Left lobe of liver (tissue), 2 donors: ENCODE measurements at regions not wholly inside any gene's neighbourhood (a gene's known extent, or its start where the extent isn't known, plus 50 kb on each side); places are given as distances from the start of the nearest gene placed in this dataset.
"Not testable (repeated sequence)": the region's sequence is repeated elsewhere in the genome, so short reads cannot be mapped to it uniquely, and the experiment has no call there.

ENCODE experiments used
- ATAC-seq: fragments of 200-7000 bp; cut with Tn5 transposase; one replicate; pipeline ENCODE4 v1.9.1; 2020; ENCODE audit warnings: mild to moderate bottlenecking, moderate library complexity
- DNase-seq: peaks from one replicate; pipeline ENCODE4 v3.0.0-alpha.2; 2020; ENCODE audit warnings: low spot score
- donor health status: DM: no; HTN: no; CAD: no; lungs with moderate emphysema.
- donor health status: DM: no; HTN: yes; CAD: no.

DNA sequence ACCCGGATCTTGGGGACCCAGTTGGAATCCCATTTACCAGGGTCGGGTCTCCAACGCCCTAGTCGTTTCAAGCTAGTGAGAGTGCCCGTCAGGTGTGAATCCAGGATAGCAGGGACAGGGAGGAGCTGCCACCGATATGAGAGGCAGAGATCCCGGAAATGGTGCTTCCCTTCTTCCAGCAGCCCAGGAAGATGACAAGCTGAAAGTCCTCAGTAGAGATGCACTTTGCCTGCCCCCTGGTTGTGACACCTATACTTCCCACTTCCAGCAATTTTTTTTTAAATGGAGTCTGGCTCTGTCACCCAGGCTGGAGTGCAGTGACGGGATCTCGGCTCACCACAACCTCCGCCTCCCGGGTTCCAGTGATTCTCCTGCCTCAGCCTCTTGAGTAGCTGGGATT lies 503.0 kb downstream of the NTRK3 start:
- ATAC-seq (no peak), DNase-seq (no peak)

- DNase-seq (no peak), ATAC-seq (no peak)
Observed at GRCh38 chr15:87752250-87752951, 504.1 kb downstream of the NTRK3 start.

DNA sequence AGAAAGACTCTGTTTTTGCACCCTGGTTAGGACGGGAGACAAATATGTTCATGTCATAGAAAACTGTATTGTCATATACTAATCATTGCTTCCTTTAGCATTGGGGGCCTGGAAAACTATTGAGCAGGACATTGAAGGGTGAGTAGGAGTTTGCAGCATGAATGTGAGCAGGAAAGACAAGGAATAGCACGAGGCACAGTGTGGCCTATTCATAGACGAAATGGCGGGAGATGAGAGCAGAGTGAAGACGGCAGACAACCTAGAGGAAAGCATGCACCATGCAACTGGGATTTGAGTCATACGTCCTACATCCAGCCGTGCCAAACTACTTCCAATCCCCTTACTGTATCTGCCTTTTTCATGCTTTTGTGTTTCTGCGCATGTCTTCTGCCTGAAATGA lies 508.1 kb downstream of the NTRK3 start:
- no peak for DNase-seq
- no peak for ATAC-seq

GRCh38 chr15:87747087-87747486 lies 509.5 kb downstream of the NTRK3 start:
- ATAC-seq: no peak
- no peak for DNase-seq

DNA sequence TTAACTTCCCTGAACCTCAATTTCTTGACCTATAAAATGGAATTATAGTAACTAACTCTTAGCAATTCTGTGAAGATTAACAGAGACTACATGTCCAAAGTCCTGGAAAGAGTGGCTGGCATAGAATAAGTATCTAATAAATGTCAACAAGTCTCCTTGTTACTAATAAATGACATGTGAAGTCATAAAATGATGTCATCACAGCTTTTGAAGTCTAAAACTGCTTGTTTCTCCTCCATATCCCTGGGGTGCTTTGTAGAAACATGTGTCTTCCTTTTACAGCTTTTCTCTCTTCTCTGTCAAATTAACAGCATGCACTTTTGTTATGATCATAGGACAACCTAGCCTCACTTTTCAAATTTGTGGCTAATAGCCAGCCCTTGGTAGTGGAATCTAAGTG lies 510.2 kb downstream of the NTRK3 start:
- DNase-seq (no peak), ATAC-seq (no peak)

- no peak for DNase-seq
Observed at GRCh38 chr15:87744815-87745214, 511.7 kb downstream of the NTRK3 start.

GRCh38 chr15:87743562-87743961 lies 513.0 kb downstream of the NTRK3 start:
- DNase-seq (no peak), ATAC-seq (no peak)

More at GRCh38 chr15:87744815-87745214, 511.7 kb downstream of the NTRK3 start:
- no peak for ATAC-seq

DNA sequence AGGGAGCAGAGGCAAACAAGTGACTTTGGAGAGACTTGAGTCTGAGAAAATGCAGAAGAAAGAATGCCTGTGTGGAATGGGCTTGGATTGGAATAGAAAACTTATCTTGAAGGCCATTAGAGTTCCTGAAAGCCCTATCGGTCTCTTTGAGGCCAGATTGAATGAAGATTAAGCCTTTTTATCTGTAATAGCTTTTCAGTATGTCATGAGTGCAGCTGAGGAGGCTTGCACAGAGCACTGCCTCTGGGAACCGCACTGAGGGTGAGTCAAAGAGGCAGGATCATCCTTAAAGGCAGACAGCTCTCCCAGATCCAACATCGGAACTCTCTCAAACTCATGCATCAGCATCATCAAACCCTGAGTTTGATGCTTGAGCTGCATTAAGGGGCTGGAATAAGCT lies 515.2 kb downstream of the NTRK3 start:
- ATAC-seq: no peak
- no peak for DNase-seq

- DNase-seq (no peak), ATAC-seq (no peak)
Observed at GRCh38 chr15:87740655-87741344, 515.7 kb downstream of the NTRK3 start.

DNA sequence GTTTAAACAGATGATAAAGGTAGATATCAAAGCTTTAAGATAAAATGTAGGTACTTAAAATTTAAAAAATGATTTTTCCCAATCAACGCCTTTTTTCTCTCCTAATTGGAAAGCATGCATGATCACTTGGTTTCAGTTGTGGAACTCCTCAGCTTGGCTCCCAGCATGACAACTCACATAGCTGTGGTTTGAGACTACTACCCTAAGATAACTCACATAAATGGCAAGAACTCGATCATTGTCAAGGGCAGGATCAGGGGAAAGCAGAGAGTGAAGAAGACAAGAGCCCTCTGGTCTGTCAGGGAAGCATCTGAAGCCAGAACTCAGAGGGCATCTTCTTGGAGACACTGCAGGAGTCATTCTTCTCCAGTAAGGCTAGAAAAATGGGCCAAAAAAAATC lies 516.7 kb downstream of the NTRK3 start:
- ATAC-seq (no peak), DNase-seq (no peak)

DNA sequence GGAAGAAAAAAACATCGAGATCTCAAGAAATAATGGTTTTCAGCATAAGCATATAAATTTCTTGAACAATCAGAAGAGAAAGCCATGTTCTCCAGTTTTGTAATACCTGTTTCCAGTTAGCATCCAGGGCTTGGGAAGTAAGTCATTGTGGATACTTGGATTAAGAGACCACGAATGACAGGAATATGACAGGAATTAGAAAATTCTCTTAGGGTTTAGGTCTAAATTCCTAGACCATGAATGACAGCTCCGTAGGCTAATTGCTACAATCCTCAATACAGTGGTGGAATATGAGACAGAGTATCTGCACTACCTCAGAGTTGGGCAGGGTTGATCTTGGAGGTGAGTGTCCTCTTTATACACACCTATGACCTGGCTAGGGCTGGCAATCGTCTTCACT lies 517.5 kb downstream of the NTRK3 start:
- ATAC-seq: no peak
- no peak for DNase-seq

- not testable (repeated sequence) for ATAC-seq, DNase-seq
Observed at GRCh38 chr15:87737460-87737859, 519.1 kb downstream of the NTRK3 start.

- no peak for DNase-seq
- ATAC-seq: no peak
Observed at GRCh38 chr15:87736891-87737389, 519.6 kb downstream of the NTRK3 start.

DNA sequence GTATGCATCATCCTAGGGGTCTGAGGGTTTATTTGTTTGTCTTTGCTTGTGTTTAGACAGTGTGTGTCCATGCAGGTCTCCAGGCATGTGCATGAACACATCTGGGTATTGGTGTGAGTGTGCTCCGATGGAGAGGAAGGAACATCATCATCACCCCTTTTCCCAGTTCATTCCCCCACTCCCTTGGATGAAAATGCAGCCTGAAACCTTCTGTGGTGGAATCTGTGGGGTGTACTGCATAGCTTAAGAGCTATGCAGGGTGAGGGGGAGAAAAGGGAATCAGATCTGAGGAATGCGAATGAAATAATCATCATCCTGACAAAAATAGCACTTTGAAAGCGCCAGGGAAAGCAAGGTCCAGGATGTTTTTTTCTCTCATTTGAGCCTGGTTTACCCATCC lies 520.1 kb downstream of the NTRK3 start:
- DNase-seq (no peak), ATAC-seq (no peak)

DNA sequence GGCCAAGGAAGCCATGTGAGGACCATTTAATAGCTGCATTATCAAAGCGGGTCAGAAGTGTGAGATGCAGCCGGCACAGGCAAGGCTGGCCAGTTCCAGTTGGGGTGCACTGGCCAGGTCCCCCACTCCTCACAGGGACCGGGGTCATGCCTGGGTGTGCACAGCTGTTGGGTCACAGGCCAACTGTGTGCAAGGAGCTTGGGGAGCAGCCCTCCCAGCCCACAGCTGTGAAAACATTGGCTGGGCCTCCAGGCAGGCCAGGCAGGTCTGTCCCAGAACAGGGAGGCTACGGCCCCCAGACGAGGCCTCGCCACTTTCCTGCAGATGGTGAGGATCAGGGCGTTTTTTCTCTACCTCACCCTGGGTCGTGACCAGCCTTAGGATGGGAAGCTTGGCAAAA lies 521.0 kb downstream of the NTRK3 start:
- no peak for DNase-seq
- ATAC-seq: no peak

DNA sequence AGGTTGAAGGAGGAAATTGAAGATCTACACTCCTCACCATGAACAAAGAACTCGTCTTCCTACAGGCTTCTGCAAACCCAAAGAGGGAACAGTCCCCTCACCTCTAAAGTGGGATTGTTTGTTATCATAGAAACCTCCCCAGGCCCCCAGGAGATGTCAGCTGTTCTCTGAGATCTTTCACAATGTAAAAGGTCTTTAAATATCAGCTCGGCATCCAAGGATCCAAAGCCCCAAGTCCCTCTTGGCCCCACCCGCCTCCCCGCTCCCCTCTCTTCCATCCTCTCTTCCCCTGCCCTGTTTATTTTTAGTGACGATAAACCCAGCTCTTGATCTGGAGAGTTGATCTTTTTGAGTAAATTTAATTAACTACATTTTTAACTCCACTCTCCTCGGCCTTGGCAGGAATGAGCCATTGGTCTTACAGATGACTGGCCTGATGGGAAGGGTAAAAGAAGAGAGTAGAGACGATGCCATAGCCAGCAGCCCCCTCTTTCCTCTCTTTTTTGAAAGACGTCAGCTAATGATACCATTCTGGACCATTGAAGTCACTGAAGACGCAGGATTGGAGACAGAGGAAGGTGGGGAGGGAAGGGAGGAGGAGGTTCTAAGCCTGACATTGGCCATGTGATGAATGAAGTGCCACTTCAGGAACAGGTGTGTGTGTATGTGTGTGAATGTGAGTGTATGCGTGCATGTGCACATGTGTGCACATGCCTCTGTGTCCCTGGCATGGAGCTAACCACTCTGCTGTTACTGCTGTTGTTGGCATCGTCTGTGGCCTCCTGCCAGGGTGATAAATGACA lies 521.8 kb downstream of the NTRK3 start:
- DNase-seq (no peak), ATAC-seq (no peak)

GRCh38 chr15:87733977-87734376 lies 522.6 kb downstream of the NTRK3 start:
- ATAC-seq: no peak
- no peak for DNase-seq

DNA sequence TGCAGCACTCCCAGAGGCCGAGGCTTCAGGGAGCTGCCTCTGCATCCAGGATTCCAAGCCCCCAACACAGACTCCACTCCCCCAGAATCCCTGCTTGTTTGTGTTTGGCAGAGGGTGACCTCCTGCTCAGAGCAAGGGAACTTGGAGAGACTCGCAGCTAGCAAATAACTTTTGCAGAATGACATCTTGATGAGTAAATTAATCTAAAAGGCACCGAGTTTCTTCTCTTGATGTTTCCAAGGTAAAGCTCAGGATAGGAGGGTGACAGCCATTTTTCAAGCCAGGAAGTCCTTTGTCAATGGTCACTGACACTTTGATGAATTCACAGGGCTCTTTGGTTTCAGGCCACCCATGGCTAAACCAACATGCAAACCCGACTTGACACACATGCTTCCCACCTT lies 523.0 kb downstream of the NTRK3 start:
- no peak for ATAC-seq

GRCh38 chr15:87732976-87733375 lies 523.6 kb downstream of the NTRK3 start:
- no peak for DNase-seq
- no peak for ATAC-seq

More for the DNA sequence above, 523.0 kb downstream of the NTRK3 start:
- no peak for DNase-seq

- ATAC-seq (no peak), DNase-seq (no peak)
Observed at GRCh38 chr15:87731630-87732029, 524.9 kb downstream of the NTRK3 start.

DNA sequence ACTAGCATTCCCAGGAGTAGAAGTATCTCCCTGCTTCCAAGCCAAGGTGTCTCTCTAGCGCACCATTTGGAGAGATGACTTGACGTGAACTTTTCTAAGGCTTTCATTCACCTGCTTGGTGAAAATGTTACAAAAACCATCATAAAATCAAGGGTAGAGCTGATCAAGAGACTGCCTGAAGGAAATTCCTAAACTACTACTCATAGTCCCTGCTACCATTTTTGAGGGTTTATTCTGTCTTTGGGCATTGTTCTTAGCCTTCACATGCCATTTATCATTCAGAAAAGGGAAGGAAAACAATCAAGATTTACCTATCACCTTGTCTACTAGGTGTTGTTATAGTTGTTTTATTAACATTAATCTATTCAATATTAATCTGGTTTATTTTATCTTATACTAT lies 525.8 kb downstream of the NTRK3 start:
- ATAC-seq: no peak
- no peak for DNase-seq

DNA sequence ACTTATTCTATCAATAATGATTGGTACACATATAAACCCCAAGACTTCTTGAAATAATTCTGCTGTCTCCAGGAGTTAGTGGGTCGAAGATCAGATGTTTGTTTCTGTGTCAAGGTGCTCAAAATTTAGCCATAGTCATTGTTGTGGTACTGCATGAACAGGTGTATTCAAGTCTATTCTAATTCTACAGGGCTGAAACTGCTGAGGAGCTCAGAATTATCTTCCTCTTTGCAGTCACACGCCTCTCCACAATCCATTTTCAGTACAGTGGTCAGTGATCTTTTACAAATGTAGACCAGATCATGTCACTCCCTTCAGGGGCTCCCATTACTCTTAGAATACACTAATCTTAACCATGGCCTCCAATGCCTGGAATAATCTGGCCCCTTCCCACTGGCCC lies 527.5 kb downstream of the NTRK3 start:
- no peak for ATAC-seq

More for the DNA sequence above, 527.5 kb downstream of the NTRK3 start:
- no peak for DNase-seq
